Smooth muscle cell (in vitro differentiated cells): ENCODE measurements at regions not wholly inside any gene's neighbourhood (a gene's known extent, or its start where the extent isn't known, plus 50 kb on each side); places are given as distances from the start of the nearest gene placed in this dataset.

Source experiments
- DNase-seq: peaks from one replicate; lab custom pipeline; 2025; ENCODE audit not compliant: unreplicated experiment; lab: John Stamatoyannopoulos, UW
- H2AFZ ChIP-seq: fragments of 200-600 bp; sonication (generic); 2 replicates; pipeline ENCODE4 v1.6.0; 2016; ENCODE audit warnings: antibody characterized with exemption, low read depth, mild to moderate bottlenecking
- H3F3A ChIP-seq: fragments of 200-600 bp; sonication (generic); 2 replicates; pipeline ENCODE4 v1.6.0; 2017; ENCODE audit warnings: antibody characterized with exemption, low read depth
- H3K27ac ChIP-seq: fragments of 200-600 bp; sonication (generic); 2 replicates; pipeline ENCODE4 v1.5.1; 2016; ENCODE audit warnings: low read depth, mild to moderate bottlenecking
- H3K27me3 ChIP-seq: fragments of 200-600 bp; sonication (generic); 2 replicates; pipeline ENCODE4 v1.6.1; 2016; ENCODE audit warnings: low read depth, mild to moderate bottlenecking
- H3K36me3 ChIP-seq: fragments of 200-600 bp; sonication (generic); 2 replicates; pipeline ENCODE4 v1.5.1; 2016; ENCODE audit warnings: low read depth
- H3K4me1 ChIP-seq: fragments of 200-600 bp; sonication (generic); 2 replicates; pipeline ENCODE4 v1.5.1; 2016; ENCODE audit warnings: low read depth
- H3K4me2 ChIP-seq: fragments of 200-600 bp; sonication (generic); 2 replicates; pipeline ENCODE4 v1.6.0; 2016; ENCODE audit warnings: mild to moderate bottlenecking
- H3K4me3 ChIP-seq: fragments of 200-600 bp; sonication (generic); 2 replicates; pipeline ENCODE4 v1.5.1; 2016; ENCODE audit warnings: mild to moderate bottlenecking
- H3K79me2 ChIP-seq: fragments of 200-600 bp; sonication (generic); 2 replicates; pipeline ENCODE4 v1.6.0; 2016; ENCODE audit warnings: low read depth, mild to moderate bottlenecking
- H3K9ac ChIP-seq: fragments of 200-600 bp; sonication (generic); 2 replicates; pipeline ENCODE4 v1.6.0; 2016; ENCODE audit warnings: low read depth
- H3K9me3 ChIP-seq: fragments of 200-600 bp; sonication (generic); replicated peaks from 2 replicates; pipeline ENCODE4 v1.5.1; 2016; ENCODE audit warnings: low read depth
- H4K20me1 ChIP-seq: fragments of 200-600 bp; sonication (generic); 2 replicates; pipeline ENCODE4 v1.6.0; 2016; ENCODE audit warnings: low read depth
- CTCF ChIP-seq: fragments of 200-600 bp; sonication (generic); IDR thresholded peaks from 2 replicates; pipeline ENCODE4 v1.5.1; 2017; ENCODE audit warnings: borderline replicate concordance, mild to moderate bottlenecking, antibody characterized with exemption; ENCODE audit not compliant: insufficient read depth, poor library complexity, severe bottlenecking
- WGBS: methylation state at CpG from one replicate; pipeline ENCODE4 v1.1.7; 2016; ENCODE audit warnings: low lambda C conversion rate; 5-methylcytosine and 5-hydroxymethylcytosine counted together

- TF ChIP-seq CTCF, result no peak
- Histone ChIP-seq H3K27ac (no peak overlapping the region), H3K36me3 (no peaks in the 10 kb centered on the region), H3K9me3 (no peaks in the 10 kb centered on the region), H3F3A (no peaks in the 10 kb centered on the region), H3K4me3 (no peak overlapping the region), H3K9ac (no peak overlapping the region), H4K20me1 (no peaks in the 10 kb centered on the region), H3K27me3 (peaks cover 4% of the 10 kb centered on the region), H3K4me1 (no peaks in the 10 kb centered on the region), H3K79me2 (no peaks in the 10 kb centered on the region), H2AFZ (no peak overlapping the region), H3K4me2 (no peak overlapping the region)
- no peak for DNase-seq
- WGBS, result 90% methylated on average over 3 of the region's 3 CpGs
Measured at GRCh38 chr5:163867738-163868137, 362.3 kb downstream of the MAT2B start.

- Histone ChIP-seq H4K20me1 (no peaks in the 10 kb centered on the region), H3K27me3 (peaks cover 4% of the 10 kb centered on the region), H3K4me2 (no peak overlapping the region), H3K36me3 (no peaks in the 10 kb centered on the region), H3F3A (no peaks in the 10 kb centered on the region), H3K9ac (no peak overlapping the region), H3K4me1 (no peaks in the 10 kb centered on the region), H3K9me3 (no peaks in the 10 kb centered on the region), H3K79me2 (no peaks in the 10 kb centered on the region), H2AFZ (no peak overlapping the region), H3K4me3 (no peak overlapping the region), H3K27ac (no peak overlapping the region)
- WGBS, result 86% methylated on average over 6 of the region's 6 CpGs
- no peak for DNase-seq
- TF ChIP-seq CTCF, result no peak
Measured at GRCh38 chr5:163869581-163869980, 364.2 kb downstream of the MAT2B start.

DNA sequence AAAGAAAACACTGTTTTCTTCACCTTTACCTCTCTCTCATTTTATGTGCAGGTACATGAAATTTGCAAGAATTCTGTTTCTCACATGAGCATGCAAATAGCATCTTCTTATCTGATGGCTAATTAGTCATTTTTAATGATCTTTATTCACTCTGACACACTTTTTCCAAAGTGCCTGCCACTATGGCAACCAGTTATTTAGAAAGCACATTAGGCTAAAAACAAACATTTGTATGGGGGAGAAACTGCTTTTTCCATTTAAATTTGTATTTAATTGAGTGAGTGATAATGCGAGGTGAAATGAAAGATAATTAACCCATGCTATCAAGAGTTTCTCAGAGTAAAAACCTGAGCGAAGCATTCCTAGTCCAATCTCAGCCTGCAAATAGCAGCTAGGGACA lies 365.0 kb downstream of the MAT2B start:
- 81% methylated on average over 2 of the region's 2 CpGs for WGBS
- H3K79me2 ChIP-seq, result no peaks in the 10 kb centered on the region
- H3K4me1 ChIP-seq, result no peaks in the 10 kb centered on the region

More for the DNA sequence above, 365.0 kb downstream of the MAT2B start:
- Histone ChIP-seq H3K27me3 (peaks cover 4% of the 10 kb centered on the region), H3K36me3 (no peaks in the 10 kb centered on the region), H3K4me2 (no peak overlapping the region), H3K9ac (no peak overlapping the region), H2AFZ (no peak overlapping the region), H3F3A (no peaks in the 10 kb centered on the region), H3K9me3 (no peaks in the 10 kb centered on the region), H3K4me3 (no peak overlapping the region), H3K27ac (no peak overlapping the region), H4K20me1 (no peaks in the 10 kb centered on the region)
- TF ChIP-seq CTCF, result no peak
- DNase-seq, result no peak
